ENCODE measurements at regions not wholly inside any gene's neighbourhood (a gene's known extent, or its start where the extent isn't known, plus 50 kb on each side); places are given as distances from the start of the nearest gene placed in this dataset.

GRCh38 chr13:44120849-44121755 is 241.4 kb downstream of the LACC1 start:
- H3K4me3 ChIP-seq (ENCODE audit: low read depth, low read length), result no peak overlapping the region
- no peak for TF ChIP-seq CTCF (IDR thresholded peaks at IDR 0.05; ENCODE audit: borderline replicate concordance, insufficient read depth, low read depth, low read length)

- TF ChIP-seq CTCF (IDR thresholded peaks at IDR 0.05; ENCODE audit: borderline replicate concordance, insufficient read depth, low read depth, low read length), result no peak
- no peak overlapping the region for H3K4me3 ChIP-seq (ENCODE audit: low read depth, low read length)
Observed at GRCh38 chr13:44124352-44124751, 244.6 kb downstream of the LACC1 start.

GRCh38 chr13:44125943-44126469 is 246.3 kb downstream of the LACC1 start:
- H3K4me3 ChIP-seq (ENCODE audit: low read depth, low read length), result no peak overlapping the region
- TF ChIP-seq CTCF (IDR thresholded peaks at IDR 0.05; ENCODE audit: borderline replicate concordance, insufficient read depth, low read depth, low read length), result no peak

GRCh38 chr13:44128552-44129001 is 245.0 kb upstream of the SERP2 start:
- no peak overlapping the region for H3K4me3 ChIP-seq (ENCODE audit: low read depth, low read length)
- TF ChIP-seq CTCF (IDR thresholded peaks at IDR 0.05; ENCODE audit: borderline replicate concordance, insufficient read depth, low read depth, low read length), result no peak

- no peak for TF ChIP-seq CTCF (IDR thresholded peaks at IDR 0.05; ENCODE audit: borderline replicate concordance, insufficient read depth, low read depth, low read length)
- no peak overlapping the region for H3K4me3 ChIP-seq (ENCODE audit: low read depth, low read length)
Observed at GRCh38 chr13:44129418-44129817, 244.2 kb upstream of the SERP2 start.

- no peak for TF ChIP-seq CTCF (IDR thresholded peaks at IDR 0.05; ENCODE audit: borderline replicate concordance, insufficient read depth, low read depth, low read length)
- no peak overlapping the region for H3K4me3 ChIP-seq (ENCODE audit: low read depth, low read length)
Observed at GRCh38 chr13:44131069-44131614, 242.5 kb upstream of the SERP2 start.
